PFSK-1 (cell line): ENCODE measurements at regions not wholly inside any gene's neighbourhood (a gene's known extent, or its start where the extent isn't known, plus 50 kb on each side); places are given as distances from the start of the nearest gene placed in this dataset.

Source experiments
- FOXP2 ChIP-seq: optimal IDR thresholded peaks from 2 replicates; pipeline ENCODE3; 2011; ENCODE audit warnings: borderline replicate concordance, control low read depth, inconsistent platforms; ENCODE audit not compliant: insufficient read depth; ENCODE audit errors: extremely low read length, extremely low read depth
- POLR2AphosphoS5 ChIP-seq: IDR thresholded peaks from 2 replicates; pipeline ENCODE4 v1.6.1; 2012; ENCODE audit warnings: low read depth, mild to moderate bottlenecking, control low read depth, low read length, moderate library complexity
- SIN3A ChIP-seq: IDR thresholded peaks from 2 replicates; pipeline ENCODE4 v1.6.1; 2012; ENCODE audit warnings: mild to moderate bottlenecking, low read length, moderate library complexity, borderline replicate concordance; ENCODE audit not compliant: insufficient read depth
- TAF1 ChIP-seq: IDR thresholded peaks from 2 replicates; pipeline ENCODE4 v1.6.1; 2012; ENCODE audit warnings: low read length, control low read depth, borderline replicate concordance; ENCODE audit not compliant: insufficient read depth
- TF ChIP-seq, protein P1 (sequence below), 2 experiments: IDR thresholded peaks; 2 replicates each; pipeline versions ENCODE4 v1.6.1 to v1.8.0; 2011 to 2012; ENCODE audit warnings: low read depth in 2 of 2, low read length in 2 of 2, control low read depth in 1 of 2, inconsistent platforms in 1 of 2, mild to moderate bottlenecking in 1 of 2, moderate library complexity in 1 of 2; ENCODE audit not compliant: insufficient read depth in 1 of 2

DNA sequence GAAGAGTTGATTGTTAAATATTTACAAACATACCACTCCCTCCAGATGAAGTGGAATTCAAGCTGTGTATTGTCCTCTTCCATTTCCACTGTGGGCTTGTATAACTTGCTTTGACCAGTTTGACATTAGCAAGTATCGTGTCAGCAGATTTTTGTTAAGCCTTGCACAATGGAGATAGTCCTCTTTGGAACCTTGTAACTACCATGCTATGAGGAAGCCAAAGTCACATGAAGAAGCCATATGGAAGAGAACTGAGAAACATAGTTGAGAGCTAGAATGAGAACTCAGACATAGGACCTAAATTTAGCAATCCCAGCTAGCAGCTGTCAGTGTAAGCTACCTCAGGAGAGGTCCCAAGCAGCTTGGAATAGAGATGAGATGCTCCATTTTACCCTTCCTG is 889.2 kb downstream of the PDCD6IP start:
- TF ChIP-seq POLR2AphosphoS5 = no peak
- no peak for TF ChIP-seq FOXP2
- no peak for TF ChIP-seq SIN3A
- TF ChIP-seq, protein P1, sequence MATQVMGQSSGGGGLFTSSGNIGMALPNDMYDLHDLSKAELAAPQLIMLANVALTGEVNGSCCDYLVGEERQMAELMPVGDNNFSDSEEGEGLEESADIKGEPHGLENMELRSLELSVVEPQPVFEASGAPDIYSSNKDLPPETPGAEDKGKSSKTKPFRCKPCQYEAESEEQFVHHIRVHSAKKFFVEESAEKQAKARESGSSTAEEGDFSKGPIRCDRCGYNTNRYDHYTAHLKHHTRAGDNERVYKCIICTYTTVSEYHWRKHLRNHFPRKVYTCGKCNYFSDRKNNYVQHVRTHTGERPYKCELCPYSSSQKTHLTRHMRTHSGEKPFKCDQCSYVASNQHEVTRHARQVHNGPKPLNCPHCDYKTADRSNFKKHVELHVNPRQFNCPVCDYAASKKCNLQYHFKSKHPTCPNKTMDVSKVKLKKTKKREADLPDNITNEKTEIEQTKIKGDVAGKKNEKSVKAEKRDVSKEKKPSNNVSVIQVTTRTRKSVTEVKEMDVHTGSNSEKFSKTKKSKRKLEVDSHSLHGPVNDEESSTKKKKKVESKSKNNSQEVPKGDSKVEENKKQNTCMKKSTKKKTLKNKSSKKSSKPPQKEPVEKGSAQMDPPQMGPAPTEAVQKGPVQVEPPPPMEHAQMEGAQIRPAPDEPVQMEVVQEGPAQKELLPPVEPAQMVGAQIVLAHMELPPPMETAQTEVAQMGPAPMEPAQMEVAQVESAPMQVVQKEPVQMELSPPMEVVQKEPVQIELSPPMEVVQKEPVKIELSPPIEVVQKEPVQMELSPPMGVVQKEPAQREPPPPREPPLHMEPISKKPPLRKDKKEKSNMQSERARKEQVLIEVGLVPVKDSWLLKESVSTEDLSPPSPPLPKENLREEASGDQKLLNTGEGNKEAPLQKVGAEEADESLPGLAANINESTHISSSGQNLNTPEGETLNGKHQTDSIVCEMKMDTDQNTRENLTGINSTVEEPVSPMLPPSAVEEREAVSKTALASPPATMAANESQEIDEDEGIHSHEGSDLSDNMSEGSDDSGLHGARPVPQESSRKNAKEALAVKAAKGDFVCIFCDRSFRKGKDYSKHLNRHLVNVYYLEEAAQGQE (IDR thresholded peaks at IDR 0.05; ENCODE audit: insufficient read depth in 1 of 2, low read depth in 2 of 2, low read length in 2 of 2) = no peak
- TF ChIP-seq TAF1 = no peak

DNA sequence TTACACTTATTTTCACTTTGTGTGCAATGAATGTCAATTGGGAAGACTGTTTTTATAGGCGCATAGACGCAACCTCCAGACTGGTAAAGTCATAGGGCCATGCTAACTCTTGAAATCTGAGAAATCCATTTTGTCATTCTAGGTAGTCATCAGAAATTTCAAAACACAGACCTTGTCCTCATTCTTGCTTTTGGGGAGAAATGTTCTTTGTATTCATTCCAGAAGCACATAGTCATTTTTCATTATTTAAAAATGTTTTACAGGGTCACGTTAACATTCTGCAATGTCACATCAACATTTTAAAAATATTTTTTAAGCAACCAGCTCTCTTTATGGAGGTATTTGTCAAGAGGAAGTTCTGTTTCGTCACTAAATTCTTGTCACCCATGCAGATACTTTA is 898.4 kb downstream of the PDCD6IP start:
- TF ChIP-seq, protein P1 (IDR thresholded peaks at IDR 0.05; ENCODE audit: insufficient read depth in 1 of 2, low read depth in 2 of 2, low read length in 2 of 2) = no peak
- TF ChIP-seq TAF1 (no peak), SIN3A (no peak), POLR2AphosphoS5 (no peak), FOXP2 (no peak)

DNA sequence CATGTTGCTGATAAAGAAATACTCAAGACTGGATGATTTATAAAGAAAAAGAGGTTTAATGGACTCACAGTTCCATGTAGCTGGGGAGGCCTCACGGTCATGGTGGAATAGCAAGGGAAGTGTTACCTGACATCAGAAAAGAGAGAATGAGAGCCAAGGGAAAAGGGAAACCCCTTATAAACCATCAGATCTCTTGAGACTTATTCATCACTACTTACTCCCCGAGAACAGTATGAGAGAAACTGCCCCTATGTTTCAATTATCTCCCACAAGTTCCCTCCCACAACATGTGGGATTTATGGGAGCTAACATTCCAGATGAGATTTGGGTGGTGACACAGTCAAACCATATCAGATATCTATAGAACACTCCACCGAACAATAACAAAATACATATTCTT is 904.6 kb downstream of the PDCD6IP start:
- TF ChIP-seq, protein P1 (IDR thresholded peaks at IDR 0.05; ENCODE audit: insufficient read depth in 1 of 2, low read depth in 2 of 2, low read length in 2 of 2) = no peak
- no peak for TF ChIP-seq TAF1
- TF ChIP-seq FOXP2 = no peak
- TF ChIP-seq POLR2AphosphoS5 = no peak
- no peak for TF ChIP-seq SIN3A

GRCh38 chr3:34724916-34725499 is 914.3 kb upstream of the ARPP21 start:
- TF ChIP-seq TAF1 = no peak
- TF ChIP-seq, protein P1 (IDR thresholded peaks at IDR 0.05; ENCODE audit: insufficient read depth in 1 of 2, low read depth in 2 of 2, low read length in 2 of 2) = no peak
- TF ChIP-seq SIN3A = no peak
- no peak for TF ChIP-seq POLR2AphosphoS5
- TF ChIP-seq FOXP2 = no peak
